Cardiac fibroblast (primary cell): ENCODE measurements at regions not wholly inside any gene's neighbourhood (a gene's known extent, or its start where the extent isn't known, plus 50 kb on each side); places are given as distances from the start of the nearest gene placed in this dataset.

Source experiments
- DNase-seq, 2 donors: peaks; one replicate each; pipeline versions ENCODE4 v3.0.0 to v3.0.0-alpha.2; 2010; ENCODE audit warnings: low read depth in 2 of 2
- H3K4me3 ChIP-seq, 2 donors: replicated peaks in 1 of 2; 1 replicate in 1 of 2; 2 replicates in 1 of 2; pipeline ENCODE4 v1.5.1; 2011; ENCODE audit warnings: low read depth in 2 of 2, low read length in 2 of 2, mild to moderate bottlenecking in 2 of 2, moderate library complexity in 1 of 2
- TF ChIP-seq, protein P1 (sequence below): IDR thresholded peaks from one replicate; pipeline ENCODE4 v1.5.1; 2011; ENCODE audit warnings: low read depth, mild to moderate bottlenecking, low read length, inconsistent platforms

GRCh38 chr6:144548536-144548935 lies 263.4 kb downstream of the UTRN start:
- TF ChIP-seq, protein P1, sequence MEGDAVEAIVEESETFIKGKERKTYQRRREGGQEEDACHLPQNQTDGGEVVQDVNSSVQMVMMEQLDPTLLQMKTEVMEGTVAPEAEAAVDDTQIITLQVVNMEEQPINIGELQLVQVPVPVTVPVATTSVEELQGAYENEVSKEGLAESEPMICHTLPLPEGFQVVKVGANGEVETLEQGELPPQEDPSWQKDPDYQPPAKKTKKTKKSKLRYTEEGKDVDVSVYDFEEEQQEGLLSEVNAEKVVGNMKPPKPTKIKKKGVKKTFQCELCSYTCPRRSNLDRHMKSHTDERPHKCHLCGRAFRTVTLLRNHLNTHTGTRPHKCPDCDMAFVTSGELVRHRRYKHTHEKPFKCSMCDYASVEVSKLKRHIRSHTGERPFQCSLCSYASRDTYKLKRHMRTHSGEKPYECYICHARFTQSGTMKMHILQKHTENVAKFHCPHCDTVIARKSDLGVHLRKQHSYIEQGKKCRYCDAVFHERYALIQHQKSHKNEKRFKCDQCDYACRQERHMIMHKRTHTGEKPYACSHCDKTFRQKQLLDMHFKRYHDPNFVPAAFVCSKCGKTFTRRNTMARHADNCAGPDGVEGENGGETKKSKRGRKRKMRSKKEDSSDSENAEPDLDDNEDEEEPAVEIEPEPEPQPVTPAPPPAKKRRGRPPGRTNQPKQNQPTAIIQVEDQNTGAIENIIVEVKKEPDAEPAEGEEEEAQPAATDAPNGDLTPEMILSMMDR = no peak
- no peak for DNase-seq

DNA sequence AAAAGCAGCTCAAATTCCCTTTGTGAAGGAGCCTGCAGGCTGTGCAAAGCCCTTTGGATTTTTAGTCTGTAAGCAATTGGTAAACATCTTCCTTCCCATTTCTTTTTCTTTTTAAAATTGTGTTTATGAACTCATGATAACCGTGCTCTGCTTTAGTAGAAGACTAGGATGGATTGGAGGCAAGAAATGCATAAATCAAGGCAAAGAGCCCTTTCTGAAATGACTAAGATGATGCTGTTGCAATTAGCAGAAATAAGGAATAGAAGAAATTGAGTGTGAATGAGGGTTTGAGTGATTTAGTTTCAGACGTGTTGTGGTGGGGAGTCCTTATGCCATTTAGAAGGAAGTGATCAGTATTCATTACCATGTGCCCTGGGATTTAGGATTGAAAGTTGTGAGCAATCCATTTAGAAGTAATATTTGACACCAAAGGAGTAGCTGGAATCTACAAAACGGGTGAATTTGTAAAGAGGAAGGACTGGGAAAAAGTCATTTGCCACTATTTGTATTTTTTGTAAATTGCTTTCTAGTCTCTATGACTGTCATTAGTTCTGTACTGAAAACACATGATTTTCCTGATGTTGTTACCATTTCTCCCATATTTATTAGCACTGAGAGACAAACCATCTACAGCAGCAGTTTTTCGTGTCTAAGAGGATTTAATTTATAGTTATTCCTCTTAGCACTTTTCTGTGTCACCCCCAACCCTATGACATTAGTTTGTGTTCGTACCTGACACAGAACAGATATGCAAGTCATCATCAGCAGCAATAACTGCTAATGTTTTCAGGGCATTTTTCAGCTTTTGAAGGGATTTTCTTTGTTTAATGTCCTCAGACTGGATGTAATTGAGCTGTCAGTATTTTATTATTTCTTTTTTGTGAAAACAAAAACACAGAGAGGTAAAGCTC lies 265.0 kb downstream of the UTRN start:
- no peak overlapping the region for H3K4me3 ChIP-seq
- DNase-seq = no peak
- TF ChIP-seq, protein P1 = no peak

More at GRCh38 chr6:144548536-144548935, 263.4 kb downstream of the UTRN start:
- H3K4me3 ChIP-seq = no peak overlapping the region

- TF ChIP-seq, protein P1 = no peak
- DNase-seq = no peak
- no peak overlapping the region for H3K4me3 ChIP-seq
Measured at GRCh38 chr6:144551339-144551738, 266.2 kb downstream of the UTRN start.

DNA sequence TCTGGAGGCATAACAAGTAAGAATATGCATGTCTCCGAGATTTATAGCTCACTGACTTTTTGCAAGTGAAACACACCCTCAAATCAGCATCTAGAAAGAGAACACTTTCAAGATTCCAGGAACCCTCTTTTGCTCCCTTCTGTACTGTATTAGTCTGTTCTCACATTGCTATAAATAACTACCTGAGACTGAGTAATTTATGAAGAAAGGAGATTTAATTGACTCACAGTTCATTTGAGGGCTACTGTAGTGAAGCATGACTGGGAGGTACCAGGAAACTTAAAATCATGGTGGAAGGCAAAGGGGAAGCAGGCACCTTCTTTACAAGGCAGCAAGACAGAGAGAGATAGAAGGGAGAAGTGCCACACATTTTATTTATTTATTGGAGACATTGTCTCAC lies 269.9 kb downstream of the UTRN start:
- DNase-seq = no peak
- no peak overlapping the region for H3K4me3 ChIP-seq
- TF ChIP-seq, protein P1 = no peak

GRCh38 chr6:144559865-144560593 lies 274.9 kb downstream of the UTRN start:
- DNase-seq = peak; percentile 28 to 49
- no peak overlapping the region for H3K4me3 ChIP-seq
- TF ChIP-seq, protein P1 = no peak

DNA sequence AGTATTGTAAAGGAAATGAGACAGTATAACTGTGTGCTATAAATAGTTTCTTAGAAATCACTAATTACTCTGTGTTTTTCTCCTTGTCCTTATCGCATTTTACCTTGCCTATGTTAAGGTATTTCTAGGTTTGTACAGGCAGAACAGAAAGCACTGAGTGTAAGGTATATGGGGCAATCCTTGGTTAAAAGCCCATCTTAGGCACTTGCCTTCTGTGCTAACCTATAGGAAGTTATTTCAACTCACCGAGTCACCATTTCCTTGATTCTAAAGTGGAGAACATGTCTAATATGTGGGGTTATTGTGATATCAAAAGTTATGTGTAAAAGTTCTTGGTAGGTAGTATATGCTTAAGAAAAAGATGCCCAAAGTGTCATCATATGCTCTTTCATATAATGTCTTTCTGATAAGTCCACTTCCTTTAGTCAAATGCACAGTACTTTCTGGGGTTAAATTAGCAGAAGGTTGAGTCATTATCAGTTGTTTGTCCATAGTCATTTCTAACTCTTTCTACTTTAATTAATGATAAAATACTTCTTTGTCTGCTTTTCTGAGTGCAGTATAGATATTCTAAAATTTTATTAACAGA lies 276.4 kb downstream of the UTRN start:
- H3K4me3 ChIP-seq = no peak overlapping the region
- no peak for DNase-seq
- TF ChIP-seq, protein P1 = no peak
